Loucy (cell line): ENCODE measurements at regions not wholly inside any gene's neighbourhood (a gene's known extent, or its start where the extent isn't known, plus 50 kb on each side); places are given as distances from the start of the nearest gene placed in this dataset.

Experiments
- EZH2phosphoT487 ChIP-seq: fragments of 200-600 bp; IDR thresholded peaks from 2 replicates; pipeline ENCODE4 v1.6.1; 2018; ENCODE audit warnings: antibody characterized with exemption, mild to moderate bottlenecking, moderate library complexity, borderline replicate concordance
- TF ChIP-seq, protein P1 (sequence below): fragments of 200-600 bp; sonication (generic); conservative IDR thresholded peaks from 2 replicates; pipeline ENCODE4 v1.5.1; 2014; ENCODE audit warnings: mild to moderate bottlenecking, antibody characterized with exemption, low read length

DNA sequence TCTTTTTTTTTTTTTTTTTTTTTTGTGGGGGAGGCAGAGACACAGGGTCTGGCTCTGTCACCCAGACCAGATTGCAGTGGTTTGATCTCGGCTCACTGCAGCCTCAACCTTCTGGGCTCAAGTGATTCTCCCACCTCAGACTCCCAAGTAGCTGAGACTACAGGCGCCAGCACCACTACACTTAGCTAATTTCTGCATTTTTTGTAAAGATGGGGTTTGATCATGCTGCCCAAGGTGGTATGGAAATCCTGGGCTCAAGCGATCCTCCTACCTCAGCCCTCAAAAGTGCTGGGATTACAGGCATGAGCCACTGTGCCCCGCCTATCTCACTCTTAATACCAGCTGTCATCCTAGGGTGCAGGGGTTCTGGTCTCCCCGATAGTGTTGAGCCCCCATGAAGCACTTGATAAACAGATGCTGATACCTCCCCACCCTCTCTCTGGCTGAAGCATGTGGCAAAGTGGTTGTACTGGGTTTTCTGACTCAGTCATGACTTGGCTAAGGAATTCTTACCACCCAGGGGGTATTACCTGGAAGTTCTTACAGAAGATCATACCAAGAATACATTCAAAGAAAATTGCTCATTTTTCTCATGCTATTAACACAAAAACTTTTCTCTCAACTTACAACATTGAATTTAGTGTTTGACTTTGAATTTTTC is 110.2 kb upstream of the DAPK1 start:
- TF ChIP-seq, protein P1, sequence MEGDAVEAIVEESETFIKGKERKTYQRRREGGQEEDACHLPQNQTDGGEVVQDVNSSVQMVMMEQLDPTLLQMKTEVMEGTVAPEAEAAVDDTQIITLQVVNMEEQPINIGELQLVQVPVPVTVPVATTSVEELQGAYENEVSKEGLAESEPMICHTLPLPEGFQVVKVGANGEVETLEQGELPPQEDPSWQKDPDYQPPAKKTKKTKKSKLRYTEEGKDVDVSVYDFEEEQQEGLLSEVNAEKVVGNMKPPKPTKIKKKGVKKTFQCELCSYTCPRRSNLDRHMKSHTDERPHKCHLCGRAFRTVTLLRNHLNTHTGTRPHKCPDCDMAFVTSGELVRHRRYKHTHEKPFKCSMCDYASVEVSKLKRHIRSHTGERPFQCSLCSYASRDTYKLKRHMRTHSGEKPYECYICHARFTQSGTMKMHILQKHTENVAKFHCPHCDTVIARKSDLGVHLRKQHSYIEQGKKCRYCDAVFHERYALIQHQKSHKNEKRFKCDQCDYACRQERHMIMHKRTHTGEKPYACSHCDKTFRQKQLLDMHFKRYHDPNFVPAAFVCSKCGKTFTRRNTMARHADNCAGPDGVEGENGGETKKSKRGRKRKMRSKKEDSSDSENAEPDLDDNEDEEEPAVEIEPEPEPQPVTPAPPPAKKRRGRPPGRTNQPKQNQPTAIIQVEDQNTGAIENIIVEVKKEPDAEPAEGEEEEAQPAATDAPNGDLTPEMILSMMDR, result no peak
- no peak for TF ChIP-seq EZH2phosphoT487
